PC-9 (cell line): ENCODE measurements at regions not wholly inside any gene's neighbourhood (a gene's known extent, or its start where the extent isn't known, plus 50 kb on each side); places are given as distances from the start of the nearest gene placed in this dataset.

ENCODE experiments used
- BruUV-seq: library from RNA; stranded (reverse); fragments of 400-500 nt; replicated peaks from 2 replicates; lab custom pipeline; 2021; lab: Mats Ljungman, UMichigan
- CTCF ChIA-PET: fragments of 300-600 bp; sonication (Branson Sonifier 250); formaldehyde crosslinking; loops from one replicate; lab custom pipeline; 2022; ENCODE audit warnings: antibody characterized with exemption; lab: Charles Lee
- POLR2A ChIA-PET: fragments of 300-600 bp; sonication (Branson Sonifier 250); formaldehyde crosslinking; loops from one replicate; lab custom pipeline; 2022; ENCODE audit warnings: antibody characterized with exemption; ENCODE audit not compliant: unreplicated experiment; lab: Charles Lee
- DNase-seq, 2 experiments: peaks; one replicate each; pipeline versions ENCODE4 v3.0.0 to v3.0.0-alpha.2; 2015 to 2022; ENCODE audit warnings: mixed read lengths in 1 of 2
- H2AFZ ChIP-seq: fragments of 200-600 bp; sonication (generic); 2 replicates; pipeline ENCODE4 v1.8.1; 2017; ENCODE audit warnings: antibody characterized with exemption
- H3F3A ChIP-seq: fragments of 200-600 bp; sonication (generic); 2 replicates; pipeline ENCODE4 v1.8.1; 2017; ENCODE audit warnings: antibody characterized with exemption, mild to moderate bottlenecking, low read depth; ENCODE audit not compliant: insufficient read depth
- H3K27ac ChIP-seq: fragments of 200-600 bp; sonication (generic); 2 replicates; pipeline ENCODE4 v1.6.1; 2016; ENCODE audit warnings: mixed run types
- H3K27me3 ChIP-seq: fragments of 200-600 bp; sonication (generic); 2 replicates; pipeline ENCODE4 v1.6.1; 2016; ENCODE audit warnings: low read depth, mixed run types; ENCODE audit not compliant: insufficient read depth
- H3K36me3 ChIP-seq: fragments of 200-600 bp; sonication (generic); 2 replicates; pipeline ENCODE4 v1.6.1; 2016; ENCODE audit warnings: low read depth, mixed run types
- H3K4me1 ChIP-seq: fragments of 200-600 bp; sonication (generic); replicated peaks from 2 replicates; pipeline ENCODE4 v1.6.1; 2016; ENCODE audit warnings: mixed run types; ENCODE audit not compliant: insufficient read depth
- H3K4me2 ChIP-seq: fragments of 200-600 bp; sonication (generic); 2 replicates; pipeline ENCODE4 v1.6.1; 2017; ENCODE audit warnings: mixed run types
- H3K4me3 ChIP-seq: fragments of 200-600 bp; sonication (generic); 2 replicates; pipeline ENCODE4 v1.6.1; 2016; ENCODE audit warnings: mixed run types
- H3K79me2 ChIP-seq: fragments of 200-600 bp; sonication (generic); 2 replicates; pipeline ENCODE4 v1.6.1; 2017; ENCODE audit warnings: low read depth, mixed run types
- H3K9me2 ChIP-seq: fragments of 200-600 bp; sonication (generic); 2 replicates; pipeline ENCODE4 v1.8.1; 2017; ENCODE audit warnings: mild to moderate bottlenecking; ENCODE audit not compliant: insufficient read depth
- H3K9me3 ChIP-seq: fragments of 200-600 bp; sonication (generic); 2 replicates; pipeline ENCODE4 v1.8.1; 2016; ENCODE audit warnings: low read depth; ENCODE audit not compliant: insufficient read depth
- H4K20me1 ChIP-seq: fragments of 200-600 bp; sonication (generic); 2 replicates; pipeline ENCODE4 v1.8.1; 2017; ENCODE audit not compliant: insufficient read depth
- CTCF ChIP-seq: fragments of 200-600 bp; sonication (generic); conservative IDR thresholded peaks from 2 replicates; pipeline ENCODE4 v1.6.1; 2017; ENCODE audit warnings: mixed run types, antibody characterized with exemption, mild to moderate bottlenecking, moderate library complexity
- EZH2 ChIP-seq: fragments of 200-600 bp; sonication (generic); IDR thresholded peaks from 2 replicates; pipeline ENCODE4 v1.8.0; 2017; ENCODE audit warnings: antibody characterized with exemption, low read depth
- intact Hi-C: fragments of 100-400 bp; cut with micrococcal nuclease; formaldehyde crosslinking; loops from one replicate; pipeline ENCODE4 v1.10.0; 2022; ENCODE audit not compliant: unreplicated experiment

- Histone ChIP-seq H3K4me2 (no peak overlapping the region), H3K79me2 (no peaks in the 10 kb centered on the region), H3K27me3 (no peaks in the 10 kb centered on the region), H3K9me2 (no peaks in the 10 kb centered on the region), H3K9me3 (no peaks in the 10 kb centered on the region), H2AFZ (no peak overlapping the region), H3K27ac (no peak overlapping the region), H4K20me1 (no peaks in the 10 kb centered on the region), H3K36me3 (no peaks in the 10 kb centered on the region), H3K4me1 (peaks cover 25% of the 10 kb centered on the region), H3F3A (peaks cover 23% of the 10 kb centered on the region), H3K4me3 (no peak overlapping the region)
- CTCF ChIA-PET, result no interaction called here
- TF ChIP-seq CTCF, result no peak
- TF ChIP-seq EZH2, result no peak
- no TSS peak for BruUV-seq
- POLR2A ChIA-PET, result no interaction called here
- intact Hi-C loops, result no loop called here
- no peak for DNase-seq
Measured at GRCh38 chr7:68965351-68965750, 632.9 kb upstream of the AUTS2 start.

GRCh38 chr7:68967598-68967997 lies 630.7 kb upstream of the AUTS2 start:
- Histone ChIP-seq H3K27me3 (no peaks in the 10 kb centered on the region), H3K9me3 (no peaks in the 10 kb centered on the region), H3K4me1 (peaks cover 25% of the 10 kb centered on the region), H3K9me2 (no peaks in the 10 kb centered on the region), H3K79me2 (no peaks in the 10 kb centered on the region), H3K4me2 (no peak overlapping the region), H3K27ac (no peak overlapping the region), H3K36me3 (no peaks in the 10 kb centered on the region), H3F3A (peaks cover 23% of the 10 kb centered on the region), H4K20me1 (no peaks in the 10 kb centered on the region), H2AFZ (no peak overlapping the region), H3K4me3 (no peak overlapping the region)
- no peak for TF ChIP-seq EZH2
- TF ChIP-seq CTCF, result no peak
- intact Hi-C loops, result no loop called here
- BruUV-seq, result no TSS peak
- ChIA-PET POLR2A (interaction anchor here (0.6 kb wide), 1 partner anchor 31 kb away, joined by 3 read pairs; no protein-coding TSS in a partner anchor), CTCF (no interaction called here)
- DNase-seq, result no peak

- no peaks in the 10 kb centered on the region for H3K9me2 ChIP-seq
- TF ChIP-seq CTCF, result no peak
- TF ChIP-seq EZH2, result no peak
- DNase-seq, result no peak
- no peak overlapping the region for H3K27ac ChIP-seq
- H3K4me3 ChIP-seq, result no peak overlapping the region
- H4K20me1 ChIP-seq, result no peaks in the 10 kb centered on the region
- POLR2A ChIA-PET, result no interaction called here
- no TSS peak for BruUV-seq
- H2AFZ ChIP-seq, result no peak overlapping the region
- intact Hi-C loops, result no loop called here
- peaks cover 5% of the 10 kb centered on the region; the same call in 1 of the 2 replicates for H3F3A ChIP-seq
- no peaks in the 10 kb centered on the region for H3K9me3 ChIP-seq
- CTCF ChIA-PET, result no interaction called here
- no peak overlapping the region for H3K4me2 ChIP-seq
- no peaks in the 10 kb centered on the region for H3K79me2 ChIP-seq
- peaks cover 8% of the 10 kb centered on the region for H3K4me1 ChIP-seq
- H3K27me3 ChIP-seq, result no peaks in the 10 kb centered on the region
- no peaks in the 10 kb centered on the region for H3K36me3 ChIP-seq
Measured at GRCh38 chr7:68969571-68969970, 628.7 kb upstream of the AUTS2 start.
